ENCODE measurements at regions not wholly inside any gene's neighbourhood (a gene's known extent, or its start where the extent isn't known, plus 50 kb on each side); places are given as distances from the start of the nearest gene placed in this dataset.

DNA sequence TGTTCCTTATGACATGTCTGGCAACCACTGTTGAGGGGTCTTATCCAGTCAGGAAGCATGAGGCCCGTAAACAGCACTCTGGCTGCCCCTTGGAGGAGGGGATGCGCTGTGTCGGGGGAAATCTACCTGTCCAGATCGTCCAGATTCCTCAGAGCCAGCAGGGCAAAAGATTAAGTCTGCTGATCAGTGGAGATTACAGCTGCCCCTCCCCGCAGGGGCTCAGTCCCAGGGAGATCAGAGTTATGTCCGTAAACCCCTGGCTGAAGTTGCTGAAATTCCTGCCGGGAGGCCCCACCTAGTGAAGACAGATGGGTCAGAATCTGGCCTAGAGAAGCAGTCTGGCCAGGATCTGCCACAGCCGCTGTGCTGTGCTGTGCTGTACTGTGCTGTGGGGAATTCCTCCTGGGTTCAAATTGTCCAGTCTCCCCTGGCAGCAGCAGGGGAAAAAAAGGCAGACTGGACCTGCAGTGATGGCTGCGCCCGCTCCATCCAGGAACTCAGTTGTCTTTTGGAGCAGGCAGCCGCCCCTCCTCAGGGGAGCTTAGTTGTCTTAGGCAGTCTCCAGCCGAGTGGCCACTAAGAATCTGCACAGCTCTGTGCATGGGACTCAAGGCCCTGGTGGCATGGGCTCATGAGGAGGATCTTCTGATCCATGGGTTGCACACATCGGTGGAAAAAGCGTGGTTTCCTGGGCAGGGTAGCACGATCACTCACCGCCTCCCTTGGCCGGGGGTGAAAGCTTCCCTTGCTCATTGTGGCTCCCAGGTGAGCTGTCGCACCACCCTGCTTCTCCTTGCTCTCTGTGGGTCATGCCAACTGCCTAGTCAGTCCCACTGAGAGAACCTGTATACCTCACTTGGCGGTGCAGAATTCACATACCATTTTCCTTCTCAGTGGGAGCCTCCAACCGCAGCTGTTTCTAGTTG lies 1368.8 kb upstream of the ADGRB3 start:
- intact Hi-C loops (cut with micrococcal nuclease): no loop called here

DNA sequence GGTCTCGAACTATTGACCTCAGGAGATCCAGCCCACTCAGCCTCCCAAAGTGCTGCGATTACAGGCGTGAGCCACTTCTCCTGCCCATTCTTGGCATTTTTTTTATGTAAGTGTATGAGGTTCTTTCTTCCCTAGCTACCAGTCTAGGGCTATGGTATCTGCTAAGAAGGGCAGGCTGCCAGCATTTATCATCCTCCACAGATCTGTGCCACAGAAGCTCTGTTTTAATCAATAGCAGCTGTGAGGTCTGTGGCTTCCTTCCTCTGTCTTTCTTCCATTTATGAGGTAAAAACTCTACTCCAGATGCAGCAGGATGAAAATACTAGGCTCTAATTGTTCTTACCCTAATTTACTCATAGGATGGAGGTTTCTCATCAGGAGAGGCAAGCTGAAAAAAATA lies 1382.4 kb upstream of the ADGRB3 start:
- intact Hi-C loops (cut with micrococcal nuclease): no loop called here

DNA sequence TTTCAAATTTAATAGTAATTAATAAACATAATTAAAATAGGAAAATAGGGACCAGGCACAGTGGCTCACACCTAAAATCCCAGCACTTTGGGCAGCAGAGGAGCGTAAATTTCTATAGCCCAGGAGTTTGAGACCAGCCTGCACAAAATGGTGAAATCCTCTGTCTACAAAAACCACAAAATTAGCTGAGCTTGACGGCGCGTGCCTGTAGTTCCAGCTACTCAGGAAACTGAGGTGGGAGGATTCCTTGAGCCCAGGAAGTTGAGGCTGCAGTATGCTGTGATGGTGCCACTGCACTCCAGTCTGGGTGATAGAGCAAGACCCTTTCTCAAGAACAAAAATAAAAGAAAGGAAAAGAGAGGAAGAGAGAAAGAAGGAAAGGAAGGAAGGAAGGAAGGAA lies 1387.0 kb upstream of the ADGRB3 start:
- intact Hi-C loops (cut with micrococcal nuclease): no loop called here

DNA sequence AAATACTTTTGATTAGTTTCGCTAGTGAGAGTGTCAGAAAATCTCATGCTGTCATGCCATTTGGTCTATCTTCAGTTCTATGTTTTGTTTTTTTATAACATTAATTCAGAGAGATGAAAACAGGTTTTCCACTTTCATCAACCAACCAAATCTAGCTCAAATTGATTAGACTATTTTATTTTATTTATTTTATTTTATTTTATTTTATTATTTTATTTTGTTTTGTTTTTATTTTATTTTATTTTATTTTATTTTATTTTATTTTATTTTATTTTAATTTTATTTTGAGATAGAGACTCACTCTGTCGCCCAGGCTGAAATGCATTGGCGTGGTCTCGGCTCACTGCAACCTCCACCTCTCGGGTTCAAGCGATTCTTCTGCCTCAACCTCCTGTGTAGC lies 1391.0 kb upstream of the ADGRB3 start:
- intact Hi-C loops (cut with micrococcal nuclease): no loop called here

DNA sequence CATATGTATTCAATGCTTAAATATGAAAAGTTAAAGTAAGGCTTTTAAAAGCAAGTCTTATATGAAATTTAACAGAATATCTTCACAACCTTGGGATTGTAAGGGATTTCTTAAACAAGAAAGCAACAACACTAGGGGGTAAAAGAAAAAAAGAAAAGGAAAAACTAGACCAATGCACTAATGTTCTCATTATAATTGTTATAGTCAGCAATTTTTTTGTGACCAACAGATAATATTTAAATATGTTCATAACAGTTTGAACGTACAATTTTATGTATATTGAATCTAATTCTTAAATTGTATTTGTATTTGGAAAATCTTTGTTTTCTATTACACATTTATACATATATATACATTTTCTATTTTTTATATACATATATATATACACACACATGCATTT lies 1397.8 kb upstream of the ADGRB3 start:
- intact Hi-C loops (cut with micrococcal nuclease): no loop called here

DNA sequence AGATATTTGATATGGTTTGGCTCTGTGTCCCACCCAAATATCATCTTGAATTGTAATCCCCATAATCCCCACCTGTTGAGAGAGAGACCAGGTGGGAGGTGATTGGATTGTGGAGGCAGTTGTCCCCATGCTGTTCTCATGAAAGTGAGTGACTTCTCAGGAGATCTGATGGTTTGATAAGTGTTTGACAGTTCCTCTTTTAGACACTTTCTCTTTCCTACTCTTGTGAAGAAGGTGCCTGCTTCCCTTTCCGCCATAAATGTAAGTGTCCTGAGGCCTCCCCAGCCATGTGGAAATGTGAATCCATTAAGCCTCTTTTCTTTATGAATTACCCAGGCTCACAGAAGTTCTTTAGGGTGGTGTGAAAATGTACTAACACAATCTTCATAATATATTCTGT lies 1404.0 kb upstream of the ADGRB3 start:
- intact Hi-C loops (cut with micrococcal nuclease): no loop called here

DNA sequence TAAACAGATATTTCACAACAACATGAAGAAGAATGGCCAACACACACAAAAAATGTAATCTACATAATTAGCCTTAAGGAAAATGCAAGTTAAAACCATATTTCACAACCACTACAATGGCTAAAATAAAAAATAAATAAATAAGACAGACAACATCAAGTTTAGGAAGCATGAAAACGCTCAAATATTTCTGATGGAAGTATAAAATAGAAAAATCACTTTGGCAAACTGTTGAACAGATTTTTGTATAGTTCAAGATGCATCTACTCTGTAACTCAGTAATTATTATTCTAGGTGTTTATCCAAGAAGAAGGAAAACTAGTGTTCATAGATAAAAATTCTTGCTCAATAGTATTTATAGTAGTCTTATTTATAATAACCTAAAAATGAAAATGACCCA lies 1410.1 kb upstream of the ADGRB3 start:
- intact Hi-C loops (cut with micrococcal nuclease): no loop called here

DNA sequence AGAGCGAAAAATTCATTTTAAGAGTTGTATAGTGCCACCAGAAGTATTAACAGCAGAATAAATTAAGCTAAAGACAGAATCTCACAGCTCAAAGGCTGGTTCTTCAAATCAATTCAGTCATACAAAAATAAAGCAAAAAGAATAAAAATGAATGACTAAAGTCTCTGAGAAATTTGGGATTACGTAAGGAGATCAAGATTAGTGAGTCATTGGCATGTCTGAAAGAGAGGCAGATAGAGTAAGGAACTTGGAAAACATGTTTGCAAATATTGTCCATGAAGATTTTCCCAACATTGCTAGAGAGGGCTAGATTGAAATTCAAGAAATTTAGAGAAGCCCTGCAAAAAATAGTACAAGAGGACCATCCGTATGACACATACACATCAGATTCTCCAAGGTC lies 1413.9 kb upstream of the ADGRB3 start:
- intact Hi-C loops (cut with micrococcal nuclease): no loop called here

DNA sequence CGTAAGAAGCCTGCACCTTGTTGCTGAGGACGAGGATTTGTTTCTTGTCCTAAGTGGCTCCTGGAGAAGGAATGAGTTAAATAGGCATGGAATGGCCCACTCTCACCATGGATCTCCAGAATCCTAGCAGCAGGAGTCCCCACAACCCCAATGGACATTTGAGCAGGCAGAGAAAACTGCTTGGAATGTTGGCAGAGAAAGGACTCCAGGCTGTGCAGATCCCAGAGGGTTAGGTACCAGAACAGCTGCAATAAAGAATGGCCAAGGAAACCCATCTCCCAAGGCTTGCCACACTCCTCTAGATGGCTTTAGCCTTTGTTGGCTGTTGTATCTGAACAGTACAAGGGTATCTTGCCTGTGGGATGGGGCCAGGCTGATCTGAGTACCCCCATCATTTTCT lies 1415.7 kb upstream of the ADGRB3 start:
- intact Hi-C loops (cut with micrococcal nuclease): no loop called here

DNA sequence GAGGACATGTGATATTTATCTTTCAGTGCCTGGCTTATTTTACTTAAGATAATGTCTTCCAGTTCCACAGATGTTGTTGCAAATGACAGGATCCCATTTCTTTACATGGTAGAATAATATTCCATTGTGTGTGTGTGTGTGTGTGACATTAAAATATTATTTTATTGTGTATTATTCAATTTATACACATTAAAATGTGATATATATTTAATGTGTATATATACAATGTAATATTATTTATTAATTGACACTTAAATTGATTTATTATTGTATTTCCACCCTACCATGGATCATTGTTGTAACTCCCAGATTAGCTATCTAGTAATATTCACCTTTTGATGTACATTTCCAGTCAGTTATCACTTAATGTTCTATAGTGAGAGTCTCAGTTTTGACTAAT lies 1422.5 kb upstream of the ADGRB3 start:
- intact Hi-C loops (cut with micrococcal nuclease): no loop called here

DNA sequence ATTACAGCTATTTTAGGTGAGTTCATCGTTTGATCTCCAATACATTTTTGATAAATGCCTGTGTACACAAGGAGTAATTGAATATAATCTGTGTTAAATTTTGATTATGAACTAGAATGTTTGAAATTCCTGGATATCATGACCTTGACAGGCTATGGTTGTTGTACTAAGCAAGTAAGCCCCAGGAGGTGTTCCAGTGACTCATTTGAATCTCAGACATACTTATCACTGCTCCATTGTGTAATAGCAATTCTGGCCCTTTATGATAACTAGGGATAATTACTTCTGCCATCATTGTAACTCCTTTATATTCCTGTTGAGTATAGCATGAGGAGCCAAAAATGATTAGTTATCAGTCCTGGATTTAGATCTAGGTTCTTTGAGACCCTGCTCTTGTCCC lies 1424.6 kb upstream of the ADGRB3 start:
- intact Hi-C loops (cut with micrococcal nuclease): no loop called here

DNA sequence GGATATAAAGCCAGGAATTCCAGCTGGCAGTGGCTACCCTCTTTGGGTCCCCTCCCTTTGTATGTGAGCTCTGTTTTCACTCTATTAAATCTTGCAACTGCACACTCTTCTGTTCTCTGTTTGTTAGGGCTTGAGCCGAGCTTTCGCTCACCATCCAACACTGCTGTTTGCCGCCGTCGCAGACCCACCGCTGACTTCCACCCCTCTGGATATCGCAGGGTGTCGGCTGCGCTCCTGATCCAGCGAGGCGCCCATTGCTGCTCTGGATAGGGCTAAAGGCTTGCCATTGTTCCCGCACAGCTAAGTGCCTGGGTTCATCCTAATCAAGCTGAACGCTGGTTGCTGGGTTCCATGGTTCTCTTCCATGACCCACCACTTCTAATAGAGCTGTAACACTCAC lies 1433.5 kb upstream of the ADGRB3 start:
- intact Hi-C loops (cut with micrococcal nuclease): no loop called here

DNA sequence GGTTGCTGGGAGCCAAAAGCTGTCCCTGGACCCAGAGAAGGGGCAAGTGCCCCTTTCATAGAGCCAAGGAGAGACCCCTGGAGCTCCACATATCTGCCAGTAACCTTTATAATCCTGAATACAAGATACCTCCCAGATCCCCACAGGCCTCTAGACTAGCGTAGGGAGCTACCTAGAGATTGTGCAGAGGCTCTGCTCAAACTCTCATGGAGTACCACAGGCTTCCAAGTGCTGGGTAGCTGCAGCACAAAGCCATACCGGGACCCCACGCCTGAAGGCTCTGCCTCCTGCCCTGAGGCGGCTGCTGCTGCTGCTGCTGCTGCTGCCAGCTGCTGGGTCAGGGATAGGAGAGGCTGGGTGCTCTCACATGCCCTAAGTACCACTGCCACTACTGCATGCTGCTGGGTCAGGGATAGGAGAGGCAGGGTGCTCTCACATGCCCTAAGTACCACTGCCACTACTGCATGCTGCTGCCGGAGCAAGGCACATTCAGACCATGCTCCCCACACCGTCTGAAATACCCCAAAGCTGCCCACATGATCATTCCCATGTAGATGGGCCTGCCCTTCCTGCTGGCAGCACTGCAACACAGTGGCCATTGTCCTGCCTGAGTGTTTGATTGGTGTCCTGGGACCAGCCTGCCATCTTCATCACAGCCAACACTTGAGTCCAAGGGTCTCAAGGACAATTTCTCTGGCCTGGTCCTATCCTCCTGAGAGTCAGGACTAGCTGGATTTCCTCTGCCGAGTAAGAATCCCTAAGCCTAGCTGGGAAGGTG lies 1434.3 kb upstream of the ADGRB3 start:
- intact Hi-C loops (cut with micrococcal nuclease): no loop called here

DNA sequence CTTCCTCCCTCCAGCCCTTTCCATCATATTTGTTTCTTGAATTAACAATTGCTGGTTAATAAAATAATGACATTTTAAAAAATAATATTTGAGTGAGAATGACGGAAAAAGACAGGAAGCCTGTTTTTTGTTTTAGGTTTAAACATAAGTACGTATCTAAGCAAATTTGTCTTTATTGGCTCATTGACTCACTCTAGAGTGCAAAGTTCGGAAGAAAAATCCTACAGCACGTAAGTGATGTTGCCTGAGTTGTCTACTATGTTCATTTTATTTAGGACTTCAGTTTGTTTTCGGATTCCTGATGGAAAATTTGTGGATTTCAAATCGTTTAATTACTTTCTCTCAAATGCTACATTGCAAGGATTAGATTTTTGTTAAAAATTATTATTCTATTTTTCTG lies 1435.7 kb upstream of the ADGRB3 start:
- intact Hi-C loops (cut with micrococcal nuclease): no loop called here

DNA sequence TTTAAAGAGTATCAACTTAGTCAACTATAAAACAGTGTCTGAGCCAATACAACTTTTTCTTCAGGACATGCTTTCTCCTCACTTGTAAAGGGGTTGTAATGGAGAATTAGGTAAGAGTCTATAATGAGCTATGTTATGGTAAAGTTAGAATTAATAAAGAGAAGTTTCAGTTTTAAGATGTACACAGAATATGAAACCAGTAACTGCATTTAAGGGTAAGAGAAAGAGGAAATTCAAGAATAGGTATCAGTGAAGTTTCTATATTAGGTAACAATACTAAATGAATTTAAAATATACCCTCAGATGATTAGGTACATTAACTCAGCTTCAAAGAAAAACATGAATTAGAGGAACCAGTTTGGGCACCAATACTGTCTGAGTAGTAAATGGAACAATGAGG lies 1444.3 kb upstream of the ADGRB3 start:
- intact Hi-C loops (cut with micrococcal nuclease): no loop called here

DNA sequence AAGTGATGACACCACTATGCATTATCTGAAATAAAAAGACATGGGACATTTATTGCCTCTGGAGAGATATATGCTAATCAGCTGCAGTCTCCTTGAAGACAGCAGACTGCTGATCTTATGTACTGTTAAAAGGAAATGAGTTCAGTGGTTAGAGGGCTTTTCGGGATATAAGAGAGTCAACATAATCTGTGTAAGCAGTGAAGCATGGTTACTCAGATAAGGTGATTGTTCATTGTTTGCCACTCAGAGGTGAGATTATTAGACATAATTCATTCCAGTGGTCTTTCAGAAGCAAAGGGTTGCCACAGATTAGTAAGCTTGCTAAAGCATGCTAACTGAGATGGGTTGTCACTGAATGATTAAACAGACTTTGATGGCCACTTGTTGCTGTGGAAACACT lies 1450.7 kb upstream of the ADGRB3 start:
- intact Hi-C loops (cut with micrococcal nuclease): no loop called here

DNA sequence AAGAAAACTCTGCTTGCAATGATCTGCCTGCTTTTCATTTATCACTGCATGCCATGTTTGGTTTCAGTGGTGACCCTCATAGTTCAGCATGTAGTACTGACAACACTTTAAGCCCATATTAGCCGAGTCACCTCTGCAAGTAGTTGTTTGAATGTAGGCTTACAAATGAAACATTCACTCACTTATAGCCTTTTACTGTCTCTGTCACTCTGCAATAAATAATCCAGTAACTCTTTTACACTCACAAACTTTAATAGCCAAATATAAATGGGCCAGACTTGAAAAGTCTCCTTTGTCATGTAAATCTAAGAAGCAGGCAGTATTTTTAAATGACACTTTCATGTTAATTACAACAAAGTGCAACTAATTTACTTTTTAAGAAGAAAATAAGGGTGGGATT lies 1460.0 kb upstream of the ADGRB3 start:
- intact Hi-C loops (cut with micrococcal nuclease): no loop called here

DNA sequence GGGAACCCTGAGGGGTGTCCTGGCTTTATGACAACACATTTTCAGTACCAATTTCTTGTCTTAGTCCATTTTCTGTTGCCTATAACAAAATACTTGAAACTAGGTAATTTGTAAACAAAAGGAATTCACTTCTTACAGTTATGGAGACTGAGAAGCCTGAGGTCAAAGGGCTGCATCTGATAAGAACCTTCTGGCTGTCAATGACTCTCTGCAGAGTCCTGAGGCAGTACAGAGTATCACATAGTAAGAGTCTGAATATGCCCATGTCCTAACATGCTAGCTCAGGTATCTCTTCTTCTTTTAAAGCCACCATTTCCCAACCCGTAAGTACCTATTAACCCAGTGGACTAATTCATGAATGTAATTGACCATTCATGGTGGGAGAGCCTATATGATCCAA lies 1458.6 kb upstream of the EYS start:
- intact Hi-C loops (cut with micrococcal nuclease): no loop called here

DNA sequence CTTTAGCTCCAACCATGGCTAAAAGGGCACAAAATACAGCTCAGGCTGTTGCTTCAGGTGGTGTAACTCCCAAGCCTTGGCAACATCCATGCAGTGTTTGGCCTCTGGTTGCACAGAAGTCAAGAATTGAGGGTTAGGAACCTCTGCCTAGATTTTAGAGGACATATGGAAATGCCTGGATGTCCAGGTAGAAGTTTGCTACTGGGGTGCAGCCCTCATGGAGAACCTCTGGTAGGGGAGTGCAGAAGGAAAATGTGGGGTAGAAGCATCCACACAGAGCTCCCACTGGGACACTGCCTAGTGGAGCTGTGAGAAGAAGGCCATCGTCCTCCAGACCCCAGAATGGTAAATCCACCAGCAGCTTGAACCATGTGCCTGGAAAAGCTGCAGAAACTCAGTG lies 1453.8 kb upstream of the EYS start:
- intact Hi-C loops (cut with micrococcal nuclease): no loop called here

DNA sequence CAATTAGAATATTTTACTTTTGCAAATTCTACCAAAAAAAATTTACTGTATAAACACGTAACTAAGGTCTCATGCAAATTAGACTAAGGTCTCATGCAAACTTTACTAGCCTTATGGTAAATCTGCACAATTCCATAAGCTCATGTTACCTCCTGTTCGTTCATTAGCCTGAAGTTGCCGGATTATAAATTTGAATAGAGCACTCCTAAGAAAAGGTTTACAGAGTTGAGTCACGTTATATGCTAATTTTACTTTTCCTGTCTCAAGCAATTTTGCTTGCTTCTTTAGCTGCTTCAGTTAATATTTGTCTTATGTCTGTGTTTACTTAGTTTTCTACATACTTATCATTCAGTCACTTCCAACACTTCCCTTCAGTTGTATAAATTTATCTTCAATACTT lies 1434.0 kb upstream of the EYS start:
- intact Hi-C loops (cut with micrococcal nuclease): no loop called here

DNA sequence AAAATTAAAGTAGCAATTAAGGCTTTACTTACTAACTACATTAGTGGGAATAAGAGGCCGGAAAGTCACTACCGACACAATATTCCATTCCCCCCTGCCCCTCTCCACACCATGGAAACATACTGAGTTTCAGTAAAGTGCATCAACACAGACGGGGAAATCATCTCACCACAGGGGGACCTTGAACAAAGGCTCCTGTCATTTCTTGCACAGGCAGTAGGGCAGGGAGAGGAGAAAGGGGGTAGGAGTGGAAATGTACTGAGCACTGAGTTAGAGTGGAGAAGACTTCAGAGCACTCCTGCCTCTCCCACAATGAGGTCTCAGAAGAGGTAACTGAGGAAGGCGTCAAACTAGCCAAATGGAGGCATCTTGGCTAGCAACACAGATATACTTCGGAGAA lies 1426.9 kb upstream of the EYS start:
- intact Hi-C loops (cut with micrococcal nuclease): no loop called here

DNA sequence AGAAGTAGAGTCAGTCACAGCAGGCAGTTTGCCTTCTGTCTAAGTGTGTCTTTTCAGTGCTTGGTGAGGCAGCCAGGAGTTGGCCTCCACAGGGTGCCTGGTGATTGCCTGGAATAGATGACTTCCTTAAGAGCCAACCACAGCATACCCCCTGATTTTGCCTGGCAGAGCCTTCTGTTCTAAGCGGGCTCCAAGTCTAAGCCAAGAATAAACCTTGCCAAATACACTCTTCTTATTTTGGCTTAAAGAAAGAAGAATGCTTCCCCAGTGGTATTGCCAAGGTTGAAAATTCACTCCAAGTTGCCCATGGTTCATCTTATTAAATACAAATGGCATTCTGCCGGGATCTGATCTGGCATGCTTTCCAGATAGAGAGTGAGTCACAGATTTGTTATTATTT lies 1424.8 kb upstream of the EYS start:
- intact Hi-C loops (cut with micrococcal nuclease): no loop called here

DNA sequence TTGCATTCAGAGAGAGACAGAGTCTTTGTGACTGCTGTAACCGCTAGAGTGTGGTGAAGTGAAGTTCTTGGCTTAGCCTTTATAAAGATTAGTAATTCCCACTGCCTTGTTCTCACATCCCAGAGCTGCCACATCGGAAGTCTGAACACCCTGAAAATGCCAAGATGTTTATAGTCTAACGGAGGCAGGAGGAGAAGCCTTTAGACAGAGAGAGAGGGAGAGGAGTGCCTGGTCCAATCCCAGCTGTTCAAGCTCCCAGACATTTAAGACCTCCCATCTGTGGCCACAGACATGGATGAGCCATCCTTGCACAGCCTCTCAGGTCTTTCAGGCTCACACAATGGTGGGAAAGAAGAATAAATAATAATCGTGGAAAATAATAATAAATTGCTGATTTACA lies 1422.8 kb upstream of the EYS start:
- intact Hi-C loops (cut with micrococcal nuclease): no loop called here
